PFSK-1 (cell line): ENCODE measurements at regions not wholly inside any gene's neighbourhood (a gene's known extent, or its start where the extent isn't known, plus 50 kb on each side); places are given as distances from the start of the nearest gene placed in this dataset.

Experiments
- FOXP2 ChIP-seq: optimal IDR thresholded peaks from 2 replicates; pipeline ENCODE3; 2011; ENCODE audit warnings: borderline replicate concordance, control low read depth, inconsistent platforms; ENCODE audit not compliant: insufficient read depth; ENCODE audit errors: extremely low read length, extremely low read depth
- POLR2AphosphoS5 ChIP-seq: IDR thresholded peaks from 2 replicates; pipeline ENCODE4 v1.6.1; 2012; ENCODE audit warnings: low read depth, mild to moderate bottlenecking, control low read depth, low read length, moderate library complexity
- SIN3A ChIP-seq: IDR thresholded peaks from 2 replicates; pipeline ENCODE4 v1.6.1; 2012; ENCODE audit warnings: mild to moderate bottlenecking, low read length, moderate library complexity, borderline replicate concordance; ENCODE audit not compliant: insufficient read depth
- TAF1 ChIP-seq: IDR thresholded peaks from 2 replicates; pipeline ENCODE4 v1.6.1; 2012; ENCODE audit warnings: low read length, control low read depth, borderline replicate concordance; ENCODE audit not compliant: insufficient read depth
- TF ChIP-seq, protein P1 (sequence below), 2 experiments: IDR thresholded peaks; 2 replicates each; pipeline versions ENCODE4 v1.6.1 to v1.8.0; 2011 to 2012; ENCODE audit warnings: low read depth in 2 of 2, low read length in 2 of 2, control low read depth in 1 of 2, inconsistent platforms in 1 of 2, mild to moderate bottlenecking in 1 of 2, moderate library complexity in 1 of 2; ENCODE audit not compliant: insufficient read depth in 1 of 2

DNA sequence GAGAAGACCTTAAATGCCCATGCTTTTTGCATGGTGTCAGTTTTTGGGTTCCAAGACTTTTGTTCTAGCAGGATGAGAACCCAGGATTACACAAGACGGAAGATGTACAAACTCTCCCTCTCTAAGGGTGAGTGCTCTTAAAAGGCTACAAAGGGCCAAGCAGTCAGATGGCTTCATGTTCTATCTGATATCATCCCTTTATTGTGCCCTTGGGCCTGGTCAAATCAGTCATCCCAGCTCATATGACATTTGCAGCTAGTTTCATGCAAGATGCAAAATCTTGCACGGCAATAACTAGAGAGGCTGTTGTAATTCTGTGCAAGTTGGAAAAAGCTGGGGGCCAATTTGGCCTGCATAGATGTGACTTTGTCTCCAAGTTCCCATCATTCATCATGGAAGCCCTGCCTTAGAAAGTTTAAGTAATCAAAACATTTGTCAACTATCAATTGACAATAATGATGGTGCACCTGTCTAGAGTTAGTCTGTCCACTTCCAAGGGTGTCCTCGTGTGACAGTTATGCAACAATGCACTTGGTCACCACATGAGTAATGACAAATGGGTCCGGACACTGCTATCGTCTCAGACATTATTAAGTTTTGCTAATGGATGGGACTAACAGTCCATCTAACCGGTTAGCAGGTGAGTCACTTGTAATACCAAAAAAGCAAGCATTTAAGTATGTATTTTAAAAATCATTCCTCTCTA is 58.6 kb upstream of the ZFHX3 start:
- TF ChIP-seq FOXP2 (no peak), SIN3A (no peak), POLR2AphosphoS5 (no peak), TAF1 (no peak)
- TF ChIP-seq, protein P1, sequence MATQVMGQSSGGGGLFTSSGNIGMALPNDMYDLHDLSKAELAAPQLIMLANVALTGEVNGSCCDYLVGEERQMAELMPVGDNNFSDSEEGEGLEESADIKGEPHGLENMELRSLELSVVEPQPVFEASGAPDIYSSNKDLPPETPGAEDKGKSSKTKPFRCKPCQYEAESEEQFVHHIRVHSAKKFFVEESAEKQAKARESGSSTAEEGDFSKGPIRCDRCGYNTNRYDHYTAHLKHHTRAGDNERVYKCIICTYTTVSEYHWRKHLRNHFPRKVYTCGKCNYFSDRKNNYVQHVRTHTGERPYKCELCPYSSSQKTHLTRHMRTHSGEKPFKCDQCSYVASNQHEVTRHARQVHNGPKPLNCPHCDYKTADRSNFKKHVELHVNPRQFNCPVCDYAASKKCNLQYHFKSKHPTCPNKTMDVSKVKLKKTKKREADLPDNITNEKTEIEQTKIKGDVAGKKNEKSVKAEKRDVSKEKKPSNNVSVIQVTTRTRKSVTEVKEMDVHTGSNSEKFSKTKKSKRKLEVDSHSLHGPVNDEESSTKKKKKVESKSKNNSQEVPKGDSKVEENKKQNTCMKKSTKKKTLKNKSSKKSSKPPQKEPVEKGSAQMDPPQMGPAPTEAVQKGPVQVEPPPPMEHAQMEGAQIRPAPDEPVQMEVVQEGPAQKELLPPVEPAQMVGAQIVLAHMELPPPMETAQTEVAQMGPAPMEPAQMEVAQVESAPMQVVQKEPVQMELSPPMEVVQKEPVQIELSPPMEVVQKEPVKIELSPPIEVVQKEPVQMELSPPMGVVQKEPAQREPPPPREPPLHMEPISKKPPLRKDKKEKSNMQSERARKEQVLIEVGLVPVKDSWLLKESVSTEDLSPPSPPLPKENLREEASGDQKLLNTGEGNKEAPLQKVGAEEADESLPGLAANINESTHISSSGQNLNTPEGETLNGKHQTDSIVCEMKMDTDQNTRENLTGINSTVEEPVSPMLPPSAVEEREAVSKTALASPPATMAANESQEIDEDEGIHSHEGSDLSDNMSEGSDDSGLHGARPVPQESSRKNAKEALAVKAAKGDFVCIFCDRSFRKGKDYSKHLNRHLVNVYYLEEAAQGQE (IDR thresholded peaks at IDR 0.05; ENCODE audit: insufficient read depth in 1 of 2, low read depth in 2 of 2, low read length in 2 of 2) = no peak

DNA sequence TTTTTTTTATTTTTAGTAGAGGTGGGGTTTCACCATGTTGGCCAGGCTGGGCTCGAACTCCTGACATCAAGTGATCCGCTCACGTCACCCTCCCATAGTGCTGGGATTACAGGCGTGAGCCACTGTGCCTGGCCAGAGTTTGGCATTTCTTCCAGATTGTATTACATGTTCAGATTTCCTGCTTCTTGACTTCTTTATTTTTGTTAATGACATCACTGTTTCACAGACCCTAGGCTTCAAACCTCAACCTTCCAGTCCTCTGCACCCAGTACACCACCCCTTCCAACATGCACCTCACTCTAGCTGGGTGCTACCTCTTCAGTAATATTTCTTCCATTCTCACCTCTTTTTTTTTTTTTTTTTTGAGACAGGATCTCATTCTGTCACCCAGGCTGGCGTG is 53.6 kb upstream of the ZFHX3 start:
- TF ChIP-seq SIN3A (no peak), POLR2AphosphoS5 (no peak), FOXP2 (no peak), TAF1 (no peak)
- TF ChIP-seq, protein P1 (IDR thresholded peaks at IDR 0.05; ENCODE audit: insufficient read depth in 1 of 2, low read depth in 2 of 2, low read length in 2 of 2) = no peak
